Chondrocyte (in vitro differentiated cells): ENCODE measurements at regions not wholly inside any gene's neighbourhood (a gene's known extent, or its start where the extent isn't known, plus 50 kb on each side); places are given as distances from the start of the nearest gene placed in this dataset.

Experiments
- DNase-seq: peaks from one replicate; pipeline ENCODE4 v3.0.0; 2021; ENCODE audit warnings: mixed read lengths, low spot score
- H3K27ac Mint-ChIP-seq: one replicate; pipeline ENCODE4 v1.8.0; 2021; ENCODE audit warnings: mild to moderate bottlenecking, moderate library complexity, mixed read lengths; ENCODE audit not compliant: unreplicated experiment
- H3K27me3 Mint-ChIP-seq: 2 replicates; pipeline ENCODE4 v1.8.0; 2021; ENCODE audit warnings: low read depth, mixed read lengths
- H3K36me3 Mint-ChIP-seq: 2 replicates; pipeline ENCODE4 v1.8.0; 2021; ENCODE audit warnings: low read depth, mixed read lengths
- H3K4me1 Mint-ChIP-seq: 2 replicates; pipeline ENCODE4 v1.8.0; 2021; ENCODE audit warnings: low read depth, mild to moderate bottlenecking, mixed read lengths
- H3K4me3 Mint-ChIP-seq: one replicate; pipeline ENCODE4 v1.8.0; 2021; ENCODE audit warnings: mild to moderate bottlenecking, moderate library complexity, mixed read lengths; ENCODE audit not compliant: unreplicated experiment
- H3K9me3 Mint-ChIP-seq: 2 replicates; pipeline ENCODE4 v1.8.0; 2021; ENCODE audit warnings: low read depth, mixed read lengths
- TF ChIP-seq, protein P1 (sequence below): fragments of 200-600 bp; sonication (generic); IDR thresholded peaks from 2 replicates; pipeline ENCODE4 v1.5.0; 2021; ENCODE audit warnings: antibody characterized with exemption, mild to moderate bottlenecking, moderate library complexity

DNA sequence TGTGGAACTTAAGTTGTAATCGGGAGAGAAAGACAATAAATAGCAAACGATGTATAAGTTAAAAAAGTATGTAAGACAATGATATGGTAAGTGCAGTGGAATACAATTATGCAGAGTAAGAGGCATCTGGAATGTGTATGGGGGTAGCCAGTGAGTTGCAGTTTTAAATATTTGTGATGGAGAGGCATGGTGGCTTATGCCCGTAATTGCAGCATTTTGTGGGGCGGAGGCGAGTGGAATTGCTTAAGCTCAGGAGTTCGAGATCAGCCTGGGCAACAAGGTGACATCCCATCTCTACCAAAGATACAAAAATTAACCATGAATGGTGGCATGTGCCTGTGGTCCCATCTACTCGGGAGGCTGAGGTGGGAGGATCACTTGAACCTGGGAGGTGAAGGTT, 52.5 kb upstream of the WDFY3 start:
- Mint-ChIP-seq H3K27me3 (no peaks in the 10 kb centered on the region), H3K36me3 (peaks cover 2% of the 10 kb centered on the region), H3K4me1 (no peaks in the 10 kb centered on the region), H3K27ac (no peak overlapping the region), H3K4me3 (no peak overlapping the region), H3K9me3 (peaks cover 6% of the 10 kb centered on the region)
- TF ChIP-seq, protein P1, sequence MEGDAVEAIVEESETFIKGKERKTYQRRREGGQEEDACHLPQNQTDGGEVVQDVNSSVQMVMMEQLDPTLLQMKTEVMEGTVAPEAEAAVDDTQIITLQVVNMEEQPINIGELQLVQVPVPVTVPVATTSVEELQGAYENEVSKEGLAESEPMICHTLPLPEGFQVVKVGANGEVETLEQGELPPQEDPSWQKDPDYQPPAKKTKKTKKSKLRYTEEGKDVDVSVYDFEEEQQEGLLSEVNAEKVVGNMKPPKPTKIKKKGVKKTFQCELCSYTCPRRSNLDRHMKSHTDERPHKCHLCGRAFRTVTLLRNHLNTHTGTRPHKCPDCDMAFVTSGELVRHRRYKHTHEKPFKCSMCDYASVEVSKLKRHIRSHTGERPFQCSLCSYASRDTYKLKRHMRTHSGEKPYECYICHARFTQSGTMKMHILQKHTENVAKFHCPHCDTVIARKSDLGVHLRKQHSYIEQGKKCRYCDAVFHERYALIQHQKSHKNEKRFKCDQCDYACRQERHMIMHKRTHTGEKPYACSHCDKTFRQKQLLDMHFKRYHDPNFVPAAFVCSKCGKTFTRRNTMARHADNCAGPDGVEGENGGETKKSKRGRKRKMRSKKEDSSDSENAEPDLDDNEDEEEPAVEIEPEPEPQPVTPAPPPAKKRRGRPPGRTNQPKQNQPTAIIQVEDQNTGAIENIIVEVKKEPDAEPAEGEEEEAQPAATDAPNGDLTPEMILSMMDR = no peak
- DNase-seq = no peak

DNA sequence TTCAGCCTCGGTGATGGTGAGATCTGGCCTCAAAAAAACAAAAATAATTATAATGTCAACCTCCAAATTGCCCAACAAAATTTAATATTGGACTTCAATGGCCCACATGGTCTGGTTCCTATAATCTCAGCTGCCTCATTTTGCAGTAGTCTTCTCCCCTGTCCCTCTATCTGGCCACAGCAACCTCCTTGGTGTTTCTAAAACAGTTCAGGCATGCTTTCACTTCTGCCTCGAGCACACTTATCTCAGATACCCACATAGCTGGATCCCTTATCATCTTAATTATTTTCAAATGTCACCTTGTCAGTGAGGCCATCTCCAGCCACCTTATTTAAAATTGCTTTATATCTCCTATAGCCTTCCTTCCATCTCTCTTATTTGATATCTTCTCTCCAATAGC, 52.9 kb upstream of the WDFY3 start:
- Mint-ChIP-seq H3K36me3 (peaks cover 2% of the 10 kb centered on the region), H3K4me3 (no peak overlapping the region), H3K4me1 (no peaks in the 10 kb centered on the region), H3K9me3 (peaks cover 6% of the 10 kb centered on the region), H3K27me3 (no peaks in the 10 kb centered on the region), H3K27ac (no peak overlapping the region)
- no peak for DNase-seq
- TF ChIP-seq, protein P1 = no peak

DNA sequence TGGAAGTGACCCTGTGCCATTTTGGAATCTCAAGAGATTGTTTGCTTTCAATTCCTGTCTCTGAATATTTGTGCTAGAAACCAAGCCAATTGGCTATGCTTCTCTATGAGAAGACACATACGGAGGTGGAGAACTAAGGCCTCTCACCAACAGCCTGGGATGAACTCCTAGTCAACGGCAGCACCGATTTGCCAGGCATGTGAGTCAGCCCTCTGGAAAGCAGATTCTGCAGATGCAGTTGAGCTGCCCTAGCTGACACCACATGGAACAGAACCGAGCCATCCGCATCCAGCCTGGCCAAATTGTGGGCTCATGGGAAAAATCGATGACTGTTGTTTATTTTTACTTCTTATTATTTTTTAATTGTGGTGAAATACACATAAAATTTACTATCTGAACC, 58.2 kb upstream of the WDFY3 start:
- H3K36me3 Mint-ChIP-seq = no peaks in the 10 kb centered on the region
- no peaks in the 10 kb centered on the region for H3K4me1 Mint-ChIP-seq
- peaks cover 5% of the 10 kb centered on the region for H3K9me3 Mint-ChIP-seq
- no peak for DNase-seq
- no peaks in the 10 kb centered on the region for H3K27me3 Mint-ChIP-seq
- TF ChIP-seq, protein P1 = no peak
- H3K27ac Mint-ChIP-seq = no peak overlapping the region
- no peak overlapping the region for H3K4me3 Mint-ChIP-seq

DNA sequence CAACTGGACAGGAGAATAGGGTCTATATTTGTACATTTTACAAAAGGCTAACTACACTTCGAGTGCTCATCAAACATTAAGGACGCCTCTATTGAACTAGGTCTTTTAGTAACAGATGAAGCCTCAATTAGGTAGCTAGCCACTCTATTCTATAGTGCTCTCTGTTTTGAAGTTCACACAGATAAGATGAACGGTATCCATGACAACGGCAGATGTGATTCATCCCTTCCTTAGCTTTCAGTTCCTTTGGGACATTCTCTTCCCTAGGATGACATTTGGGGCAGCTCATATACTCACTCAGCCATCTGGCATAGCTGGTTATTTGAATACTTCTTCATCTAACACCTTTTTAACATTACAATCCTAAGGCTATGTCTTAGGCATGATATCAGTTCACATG, 62.4 kb upstream of the WDFY3 start:
- TF ChIP-seq, protein P1 = no peak
- no peak for DNase-seq
- peaks cover 21% of the 10 kb centered on the region for H3K9me3 Mint-ChIP-seq
- H3K27me3 Mint-ChIP-seq = no peaks in the 10 kb centered on the region
- H3K4me3 Mint-ChIP-seq = no peak overlapping the region
- no peaks in the 10 kb centered on the region for H3K36me3 Mint-ChIP-seq
- H3K27ac Mint-ChIP-seq = no peak overlapping the region
- no peaks in the 10 kb centered on the region for H3K4me1 Mint-ChIP-seq

DNA sequence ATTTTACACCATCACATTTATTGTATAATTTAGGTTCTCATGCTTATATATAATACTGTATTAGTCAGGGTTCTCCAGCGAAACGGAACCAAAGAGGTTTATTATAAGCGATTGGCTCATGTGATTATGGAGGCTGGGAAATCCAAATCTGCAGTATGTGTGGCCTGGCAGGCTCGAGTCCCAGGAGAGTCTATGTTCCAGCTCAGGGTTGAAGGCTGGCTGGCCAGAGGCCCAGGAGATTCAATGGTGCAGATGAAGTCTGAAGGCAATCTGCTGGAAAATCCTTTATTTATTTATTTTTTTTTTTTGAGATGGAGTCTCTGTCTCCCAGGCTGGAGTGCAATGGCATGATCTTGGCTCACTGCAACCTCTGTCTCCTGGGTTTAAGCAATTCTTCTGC, 63.0 kb upstream of the WDFY3 start:
- Mint-ChIP-seq H3K36me3 (no peaks in the 10 kb centered on the region), H3K27me3 (no peaks in the 10 kb centered on the region), H3K27ac (no peak overlapping the region), H3K4me3 (no peak overlapping the region), H3K9me3 (peaks cover 27% of the 10 kb centered on the region), H3K4me1 (no peaks in the 10 kb centered on the region)
- no peak for DNase-seq
- TF ChIP-seq, protein P1 = no peak
